ENCODE measurements at regions not wholly inside any gene's neighbourhood (a gene's known extent, or its start where the extent isn't known, plus 50 kb on each side); places are given as distances from the start of the nearest gene placed in this dataset.

DNA sequence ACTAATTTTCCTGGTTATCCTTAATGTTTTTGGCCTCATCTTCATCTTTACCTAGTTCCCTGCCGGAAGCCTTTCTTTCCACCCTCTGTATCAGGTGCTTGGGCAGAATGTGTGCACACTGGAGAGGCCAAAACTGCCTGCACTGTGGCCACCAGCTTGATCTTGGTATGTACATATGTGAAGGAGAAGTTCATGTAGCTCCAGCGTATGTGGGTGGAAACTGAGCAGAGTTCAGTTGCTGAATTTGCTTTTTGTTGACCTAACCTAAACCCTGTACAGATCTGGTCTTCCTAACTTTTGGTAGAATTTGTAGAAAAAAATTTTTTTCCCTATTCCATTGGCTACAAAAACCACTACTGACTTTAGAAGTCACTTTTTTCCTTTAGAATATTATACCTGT, 65.9 kb upstream of the IGSF10 start:
- TF ChIP-seq, protein P1, sequence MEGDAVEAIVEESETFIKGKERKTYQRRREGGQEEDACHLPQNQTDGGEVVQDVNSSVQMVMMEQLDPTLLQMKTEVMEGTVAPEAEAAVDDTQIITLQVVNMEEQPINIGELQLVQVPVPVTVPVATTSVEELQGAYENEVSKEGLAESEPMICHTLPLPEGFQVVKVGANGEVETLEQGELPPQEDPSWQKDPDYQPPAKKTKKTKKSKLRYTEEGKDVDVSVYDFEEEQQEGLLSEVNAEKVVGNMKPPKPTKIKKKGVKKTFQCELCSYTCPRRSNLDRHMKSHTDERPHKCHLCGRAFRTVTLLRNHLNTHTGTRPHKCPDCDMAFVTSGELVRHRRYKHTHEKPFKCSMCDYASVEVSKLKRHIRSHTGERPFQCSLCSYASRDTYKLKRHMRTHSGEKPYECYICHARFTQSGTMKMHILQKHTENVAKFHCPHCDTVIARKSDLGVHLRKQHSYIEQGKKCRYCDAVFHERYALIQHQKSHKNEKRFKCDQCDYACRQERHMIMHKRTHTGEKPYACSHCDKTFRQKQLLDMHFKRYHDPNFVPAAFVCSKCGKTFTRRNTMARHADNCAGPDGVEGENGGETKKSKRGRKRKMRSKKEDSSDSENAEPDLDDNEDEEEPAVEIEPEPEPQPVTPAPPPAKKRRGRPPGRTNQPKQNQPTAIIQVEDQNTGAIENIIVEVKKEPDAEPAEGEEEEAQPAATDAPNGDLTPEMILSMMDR (IDR thresholded peaks at IDR 0.05): no peak
- no peak for TF ChIP-seq EZH2 (IDR thresholded peaks at IDR 0.05; ENCODE audit: borderline replicate concordance, insufficient read depth, low read depth, low read length, poor library complexity, severe bottlenecking)
